Mammary epithelial cell (primary cell): ENCODE measurements at regions not wholly inside any gene's neighbourhood (a gene's known extent, or its start where the extent isn't known, plus 50 kb on each side); places are given as distances from the start of the nearest gene placed in this dataset.

Experiments
- EZH2 ChIP-seq: IDR thresholded peaks from 2 replicates; pipeline ENCODE4 v1.6.1; 2012; ENCODE audit warnings: low read length, inconsistent platforms, borderline replicate concordance
- TF ChIP-seq, protein P1 (sequence below), 2 donors: IDR thresholded peaks in 1 of 2; conservative IDR thresholded peaks in 1 of 2; 2 replicates each; pipeline ENCODE4 v1.5.1; 2011 to 2012; ENCODE audit warnings: inconsistent platforms in 2 of 2, low read length in 2 of 2, mild to moderate bottlenecking in 2 of 2, control low read depth in 1 of 2, low read depth in 1 of 2; ENCODE audit not compliant: insufficient read depth in 1 of 2; ENCODE audit errors: extremely low read depth in 1 of 2

DNA sequence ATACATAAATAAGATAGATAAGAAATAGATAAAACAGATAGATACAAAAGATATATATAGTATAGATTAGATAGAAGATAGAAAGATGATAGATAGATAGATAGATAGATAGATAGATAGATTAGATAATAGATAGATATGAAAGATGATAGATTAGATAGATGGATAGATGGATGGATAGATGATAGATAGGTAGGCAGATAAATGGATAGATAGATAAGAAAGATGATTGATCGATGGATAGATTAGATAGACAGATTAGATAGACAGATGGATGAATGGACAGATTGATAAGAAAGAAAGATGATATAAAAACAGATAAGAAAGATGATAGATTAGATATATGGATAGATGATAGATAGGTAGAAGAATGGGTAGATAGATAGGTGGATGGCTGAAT is 90.3 kb downstream of the SMIM20 start:
- no peak for TF ChIP-seq EZH2
- TF ChIP-seq, protein P1, sequence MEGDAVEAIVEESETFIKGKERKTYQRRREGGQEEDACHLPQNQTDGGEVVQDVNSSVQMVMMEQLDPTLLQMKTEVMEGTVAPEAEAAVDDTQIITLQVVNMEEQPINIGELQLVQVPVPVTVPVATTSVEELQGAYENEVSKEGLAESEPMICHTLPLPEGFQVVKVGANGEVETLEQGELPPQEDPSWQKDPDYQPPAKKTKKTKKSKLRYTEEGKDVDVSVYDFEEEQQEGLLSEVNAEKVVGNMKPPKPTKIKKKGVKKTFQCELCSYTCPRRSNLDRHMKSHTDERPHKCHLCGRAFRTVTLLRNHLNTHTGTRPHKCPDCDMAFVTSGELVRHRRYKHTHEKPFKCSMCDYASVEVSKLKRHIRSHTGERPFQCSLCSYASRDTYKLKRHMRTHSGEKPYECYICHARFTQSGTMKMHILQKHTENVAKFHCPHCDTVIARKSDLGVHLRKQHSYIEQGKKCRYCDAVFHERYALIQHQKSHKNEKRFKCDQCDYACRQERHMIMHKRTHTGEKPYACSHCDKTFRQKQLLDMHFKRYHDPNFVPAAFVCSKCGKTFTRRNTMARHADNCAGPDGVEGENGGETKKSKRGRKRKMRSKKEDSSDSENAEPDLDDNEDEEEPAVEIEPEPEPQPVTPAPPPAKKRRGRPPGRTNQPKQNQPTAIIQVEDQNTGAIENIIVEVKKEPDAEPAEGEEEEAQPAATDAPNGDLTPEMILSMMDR (conservative IDR thresholded peaks at IDR 0.05 in 1 of 2, IDR thresholded peaks at IDR 0.05 in 1 of 2; ENCODE audit: extremely low read depth in 1 of 2, insufficient read depth in 1 of 2, low read depth in 1 of 2, low read length in 2 of 2): no peak
